T follicular helper cell (primary cell): ENCODE measurements at regions not wholly inside any gene's neighbourhood (a gene's known extent, or its start where the extent isn't known, plus 50 kb on each side); places are given as distances from the start of the nearest gene placed in this dataset.
"Not testable (repeated sequence)": the region's sequence is repeated elsewhere in the genome, so short reads cannot be mapped to it uniquely, and the experiment has no call there.

ENCODE experiments used
- DNase-seq: peaks from one replicate; pipeline ENCODE4 v3.0.0-alpha.2; 2020; ENCODE audit warnings: low read depth

- DNase-seq: no peak
Observed at GRCh38 chr6:99668036-99668705, 61.5 kb downstream of the PRDM13 start.

- DNase-seq: no peak
Observed at GRCh38 chr6:99689916-99690685, 83.5 kb downstream of the PRDM13 start.

GRCh38 chr6:99702287-99702686 is 95.7 kb downstream of the PRDM13 start:
- not testable (repeated sequence) for DNase-seq

- no peak for DNase-seq
Observed at GRCh38 chr6:99709062-99709461, 102.4 kb downstream of the PRDM13 start.

- DNase-seq: no peak
Observed at GRCh38 chr6:99711302-99711701, 104.7 kb downstream of the PRDM13 start.

GRCh38 chr6:99711925-99712324 is 105.3 kb downstream of the PRDM13 start:
- no peak for DNase-seq

GRCh38 chr6:99712519-99712918 is 105.9 kb downstream of the PRDM13 start:
- DNase-seq: no peak

- not testable (repeated sequence) for DNase-seq
Observed at GRCh38 chr6:99722043-99722442, 115.4 kb downstream of the PRDM13 start.

- DNase-seq: not testable (repeated sequence)
Observed at GRCh38 chr6:99730237-99730636, 123.6 kb downstream of the PRDM13 start.

- no peak for DNase-seq
Observed at GRCh38 chr6:99736302-99736701, 129.7 kb downstream of the PRDM13 start.

- DNase-seq: no peak
Observed at GRCh38 chr6:99739526-99739925, 132.9 kb downstream of the PRDM13 start.

GRCh38 chr6:99741092-99741491 is 134.5 kb downstream of the PRDM13 start:
- DNase-seq: no peak

- no peak for DNase-seq
Observed at GRCh38 chr6:99743647-99744046, 137.0 kb downstream of the PRDM13 start.

- DNase-seq: no peak
Observed at GRCh38 chr6:99745651-99746050, 139.0 kb downstream of the PRDM13 start.

- DNase-seq: peak; percentile 31
Observed at GRCh38 chr6:99746261-99746895, 139.7 kb downstream of the PRDM13 start.

GRCh38 chr6:99761711-99762110 is 155.1 kb downstream of the PRDM13 start:
- no peak for DNase-seq

GRCh38 chr6:99768166-99768565 is 161.5 kb downstream of the PRDM13 start:
- no peak for DNase-seq

- DNase-seq: no peak
Observed at GRCh38 chr6:99779631-99780555, 173.3 kb downstream of the PRDM13 start.

GRCh38 chr6:99780556-99780885 is 173.9 kb downstream of the PRDM13 start:
- no peak for DNase-seq

GRCh38 chr6:99789767-99790166 is 183.1 kb downstream of the PRDM13 start:
- DNase-seq: no peak

- no peak for DNase-seq
Observed at GRCh38 chr6:99790679-99791078, 184.0 kb downstream of the PRDM13 start.

GRCh38 chr6:99801805-99802204 is 192.2 kb downstream of the MCHR2 start:
- no peak for DNase-seq
